ENCODE measurements at regions not wholly inside any gene's neighbourhood (a gene's known extent, or its start where the extent isn't known, plus 50 kb on each side); places are given as distances from the start of the nearest gene placed in this dataset.

DNA sequence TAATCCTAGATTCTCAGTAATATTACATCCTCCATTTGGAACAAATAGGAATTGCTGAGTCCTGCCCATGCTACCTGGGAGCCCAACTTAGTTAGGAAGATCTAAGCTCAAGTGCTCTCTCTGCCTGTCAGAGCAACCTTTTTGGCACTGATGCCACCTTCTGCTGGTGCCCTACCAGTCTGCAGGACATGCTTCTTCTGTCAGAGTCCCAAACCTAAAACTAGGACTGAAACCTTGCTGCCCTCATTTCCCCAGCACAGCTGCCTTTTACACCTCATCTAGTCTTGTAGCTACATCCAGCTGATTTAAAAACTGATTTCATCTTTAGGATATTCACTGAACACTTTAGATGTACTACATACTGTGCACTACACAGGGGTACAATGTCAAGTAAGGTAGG, 118.7 kb downstream of the LYPLAL1 start:
- Histone ChIP-seq H3K4me3 (ENCODE audit: low read depth, low read length) (no peak overlapping the region), H3K27me3 (ENCODE audit: control insufficient read depth, insufficient read depth, low read length) (no peaks in the 10 kb centered on the region), H3K36me3 (ENCODE audit: control insufficient read depth, insufficient read depth, low read length) (no peaks in the 10 kb centered on the region)
- TF ChIP-seq, protein P1, sequence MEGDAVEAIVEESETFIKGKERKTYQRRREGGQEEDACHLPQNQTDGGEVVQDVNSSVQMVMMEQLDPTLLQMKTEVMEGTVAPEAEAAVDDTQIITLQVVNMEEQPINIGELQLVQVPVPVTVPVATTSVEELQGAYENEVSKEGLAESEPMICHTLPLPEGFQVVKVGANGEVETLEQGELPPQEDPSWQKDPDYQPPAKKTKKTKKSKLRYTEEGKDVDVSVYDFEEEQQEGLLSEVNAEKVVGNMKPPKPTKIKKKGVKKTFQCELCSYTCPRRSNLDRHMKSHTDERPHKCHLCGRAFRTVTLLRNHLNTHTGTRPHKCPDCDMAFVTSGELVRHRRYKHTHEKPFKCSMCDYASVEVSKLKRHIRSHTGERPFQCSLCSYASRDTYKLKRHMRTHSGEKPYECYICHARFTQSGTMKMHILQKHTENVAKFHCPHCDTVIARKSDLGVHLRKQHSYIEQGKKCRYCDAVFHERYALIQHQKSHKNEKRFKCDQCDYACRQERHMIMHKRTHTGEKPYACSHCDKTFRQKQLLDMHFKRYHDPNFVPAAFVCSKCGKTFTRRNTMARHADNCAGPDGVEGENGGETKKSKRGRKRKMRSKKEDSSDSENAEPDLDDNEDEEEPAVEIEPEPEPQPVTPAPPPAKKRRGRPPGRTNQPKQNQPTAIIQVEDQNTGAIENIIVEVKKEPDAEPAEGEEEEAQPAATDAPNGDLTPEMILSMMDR (IDR thresholded peaks at IDR 0.05; ENCODE audit: insufficient read depth, low read depth, low read length): no peak
- ChIA-PET POLR2A (no interaction called here), CTCF (no interaction called here)
- DNase-seq (ENCODE audit: low read depth): no peak

GRCh38 chr1:219289171-219289570, 115.5 kb downstream of the LYPLAL1 start:
- ChIA-PET CTCF (interaction anchor here (0.6 kb wide), 1 partner anchor 999 kb away, joined by 3 read pairs; no protein-coding TSS in a partner anchor), POLR2A (no interaction called here)
- TF ChIP-seq, protein P1 (IDR thresholded peaks at IDR 0.05; ENCODE audit: insufficient read depth, low read depth, low read length): no peak
- no peak for DNase-seq (ENCODE audit: low read depth)
- Histone ChIP-seq H3K36me3 (ENCODE audit: control insufficient read depth, insufficient read depth, low read length) (no peaks in the 10 kb centered on the region), H3K4me3 (ENCODE audit: low read depth, low read length) (no peak overlapping the region), H3K27me3 (ENCODE audit: control insufficient read depth, insufficient read depth, low read length) (no peaks in the 10 kb centered on the region)

DNA sequence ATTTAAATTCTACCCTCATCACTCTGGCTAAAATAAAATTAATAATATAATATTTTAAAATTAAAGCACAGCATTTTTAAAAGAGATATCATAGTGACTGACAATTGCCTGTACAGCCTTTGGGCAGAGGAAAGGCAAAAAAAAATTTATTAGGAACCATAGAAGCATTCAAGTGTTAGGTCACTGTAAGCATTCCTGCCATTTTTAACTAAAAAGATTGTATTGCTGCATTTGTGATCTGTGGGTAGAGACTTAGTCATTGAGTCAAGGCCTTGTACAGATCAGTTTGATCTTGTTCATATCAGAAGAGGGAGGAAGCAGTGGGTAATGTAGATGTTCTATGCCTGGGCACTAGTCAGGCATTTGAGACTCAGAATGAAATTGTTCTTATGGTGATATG, 109.9 kb downstream of the LYPLAL1 start:
- no peak for DNase-seq (ENCODE audit: low read depth)
- TF ChIP-seq, protein P1 (IDR thresholded peaks at IDR 0.05; ENCODE audit: insufficient read depth, low read depth, low read length): no peak
- Histone ChIP-seq H3K4me3 (ENCODE audit: low read depth, low read length) (no peak overlapping the region), H3K36me3 (ENCODE audit: control insufficient read depth, insufficient read depth, low read length) (no peaks in the 10 kb centered on the region), H3K27me3 (ENCODE audit: control insufficient read depth, insufficient read depth, low read length) (no peaks in the 10 kb centered on the region)
- CTCF ChIA-PET: no interaction called here
- POLR2A ChIA-PET: no interaction called here

DNA sequence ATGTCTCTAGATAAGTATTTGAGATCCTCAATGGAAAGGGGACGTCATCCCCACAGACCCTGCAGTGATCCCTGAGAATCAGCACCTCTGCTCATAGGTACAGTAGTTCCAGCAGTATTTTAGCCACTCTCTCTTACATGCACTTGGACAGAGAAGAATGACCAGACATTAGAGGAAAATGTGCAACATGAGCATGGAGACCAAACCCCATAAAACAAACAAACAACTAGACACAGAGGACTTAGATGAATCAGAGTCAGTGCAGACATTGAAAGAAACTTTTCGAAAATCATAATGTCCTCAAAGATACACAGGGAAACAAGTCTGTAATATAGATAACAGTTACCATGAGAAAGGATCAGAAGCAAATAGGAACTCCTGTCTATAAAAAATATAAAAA, 108.2 kb downstream of the LYPLAL1 start:
- ChIA-PET POLR2A (no interaction called here), CTCF (no interaction called here)
- TF ChIP-seq, protein P1 (IDR thresholded peaks at IDR 0.05; ENCODE audit: insufficient read depth, low read depth, low read length): no peak
- no peaks in the 10 kb centered on the region for H3K27me3 ChIP-seq (ENCODE audit: control insufficient read depth, insufficient read depth, low read length)
- no peak for DNase-seq (ENCODE audit: low read depth)
- no peaks in the 10 kb centered on the region for H3K36me3 ChIP-seq (ENCODE audit: control insufficient read depth, insufficient read depth, low read length)
- H3K4me3 ChIP-seq (ENCODE audit: low read depth, low read length): no peak overlapping the region

DNA sequence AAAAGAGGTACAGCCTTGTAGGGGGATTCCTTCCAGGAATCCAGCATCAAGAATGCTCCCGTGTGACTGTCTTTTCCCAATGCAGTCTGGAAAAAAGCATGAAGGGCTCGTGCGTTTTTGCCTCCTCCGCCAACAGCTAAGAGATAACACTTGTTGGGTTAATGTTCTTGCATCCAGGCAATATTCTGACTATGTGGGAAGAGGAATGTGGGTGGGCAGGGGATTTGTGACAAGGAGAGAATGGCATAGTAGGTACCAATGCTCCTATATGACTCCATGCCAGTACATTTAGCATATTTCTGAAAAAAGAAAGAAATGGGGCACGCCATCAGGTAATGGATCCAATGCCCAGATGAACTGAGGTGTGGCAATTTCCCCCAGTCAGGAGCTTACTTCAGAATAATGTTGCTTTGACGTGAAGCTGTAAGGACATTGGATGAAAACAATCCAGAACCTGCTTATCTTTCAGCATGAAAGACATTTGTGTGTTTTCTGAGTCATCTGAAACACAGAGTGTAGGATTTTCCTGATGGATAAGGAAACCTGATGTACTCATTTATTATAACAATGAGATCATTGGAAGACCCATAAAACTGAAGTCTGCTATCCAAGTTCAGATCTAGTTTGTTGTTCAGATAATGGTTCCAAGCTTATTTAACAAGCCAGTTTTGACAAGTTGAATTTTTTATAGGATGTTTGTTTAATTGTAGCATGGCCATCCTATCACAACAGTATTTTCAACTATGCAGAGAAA, 105.5 kb downstream of the LYPLAL1 start:
- H3K36me3 ChIP-seq (ENCODE audit: control insufficient read depth, insufficient read depth, low read length): no peaks in the 10 kb centered on the region
- CTCF ChIA-PET: no interaction called here
- DNase-seq (ENCODE audit: low read depth): no peak
- POLR2A ChIA-PET: no interaction called here
- no peak overlapping the region for H3K4me3 ChIP-seq (ENCODE audit: low read depth, low read length)
- TF ChIP-seq, protein P1 (IDR thresholded peaks at IDR 0.05; ENCODE audit: insufficient read depth, low read depth, low read length): no peak
- no peaks in the 10 kb centered on the region for H3K27me3 ChIP-seq (ENCODE audit: control insufficient read depth, insufficient read depth, low read length)

Data from BJ (cell line).